SK-N-SH (cell line): ENCODE measurements at regions not wholly inside any gene's neighbourhood (a gene's known extent, or its start where the extent isn't known, plus 50 kb on each side); places are given as distances from the start of the nearest gene placed in this dataset.

Source experiments
- CTCF ChIA-PET: fragments of 300-600, 350-600 bp; formaldehyde crosslinking; extraction: SDS; loops from one replicate; lab custom pipeline; 2021; lab: Yijun Ruan, JAX
- POLR2A ChIA-PET: fragments of 350-600 bp; sonication (Branson Sonifier 250); formaldehyde crosslinking; extraction: SDS; loops from one replicate; lab custom pipeline; 2020; ENCODE audit warnings: antibody characterized with exemption, inconsistent platforms; lab: Yijun Ruan, JAX
- DNase-seq: peaks from one replicate; pipeline ENCODE4 v3.0.0; 2012
- H2AFZ ChIP-seq: fragments of 200-600 bp; sonication (generic); 2 replicates; pipeline ENCODE4 v1.8.1; 2016; ENCODE audit warnings: antibody characterized with exemption, mild to moderate bottlenecking, low read depth
- H3F3A ChIP-seq: fragments of 200-600 bp; sonication (generic); replicated peaks from 2 replicates; pipeline ENCODE3; 2016; ENCODE audit warnings: antibody characterized with exemption, mild to moderate bottlenecking; ENCODE audit not compliant: insufficient read depth
- H3K27ac ChIP-seq, 2 experiments: fragments of 200-500 bp in 1 of 2; fragments of 200-600 bp in 1 of 2; sonication (Bioruptor generic) in 1 of 2; sonication (generic), shearing (Covaris generic) in 1 of 2; 2 replicates each; pipeline versions ENCODE4 v1.5.1 to v1.6.1; 2014 to 2016; ENCODE audit warnings: low read depth in 2 of 2, inconsistent platforms in 1 of 2, low read length in 1 of 2, mild to moderate bottlenecking in 1 of 2, mixed read lengths in 1 of 2
- H3K27me3 ChIP-seq: fragments of 200-600 bp; sonication (generic), shearing (Covaris generic); 2 replicates; pipeline ENCODE4 v1.6.1; 2016; ENCODE audit warnings: mixed run types; ENCODE audit not compliant: insufficient read depth
- H3K36me3 ChIP-seq, 2 experiments: fragments of 200-500 bp in 1 of 2; fragments of 200-600 bp in 1 of 2; sonication (Bioruptor generic) in 1 of 2; sonication (generic) in 1 of 2; replicated peaks in 1 of 2; 2 replicates each; pipeline versions ENCODE3 to v1.5.1; 2014 to 2016; ENCODE audit warnings: low read length in 1 of 2, mild to moderate bottlenecking in 1 of 2; ENCODE audit not compliant: insufficient read depth in 2 of 2, control insufficient read depth in 1 of 2
- H3K4me1 ChIP-seq, 2 experiments: fragments of 200-500 bp in 1 of 2; fragments of 200-600 bp in 1 of 2; sonication (Bioruptor generic) in 1 of 2; sonication (generic), shearing (Covaris generic) in 1 of 2; 2 replicates each; pipeline versions ENCODE4 v1.5.1 to v1.6.1; 2014 to 2016; ENCODE audit warnings: low read depth in 1 of 2, low read length in 1 of 2, mixed run types in 1 of 2; ENCODE audit not compliant: insufficient read depth in 2 of 2, control insufficient read depth in 1 of 2
- H3K4me2 ChIP-seq: fragments of 200-600 bp; sonication (generic), shearing (Covaris generic); 2 replicates; pipeline ENCODE4 v1.6.1; 2017; ENCODE audit warnings: mixed run types
- H3K4me3 ChIP-seq, 2 experiments: fragments of 200-500 bp in 1 of 2; fragments of 200-600 bp in 1 of 2; sonication (Bioruptor generic) in 1 of 2; sonication (generic), shearing (Covaris generic) in 1 of 2; 2 replicates each; pipeline versions ENCODE4 v1.5.1 to v1.8.1; 2014 to 2016; ENCODE audit warnings: low read depth in 2 of 2, inconsistent platforms in 1 of 2, low read length in 1 of 2, mild to moderate bottlenecking in 1 of 2, mixed read lengths in 1 of 2, moderate library complexity in 1 of 2
- H3K79me2 ChIP-seq: fragments of 200-600 bp; sonication (generic); 2 replicates; pipeline ENCODE4 v1.8.1; 2017; ENCODE audit warnings: mild to moderate bottlenecking; ENCODE audit not compliant: insufficient read depth
- H3K9ac ChIP-seq: fragments of 200-600 bp; sonication (generic); 2 replicates; pipeline ENCODE4 v1.6.1; 2017; ENCODE audit warnings: mixed run types
- H3K9me2 ChIP-seq: fragments of 200-600 bp; sonication (generic); 2 replicates; pipeline ENCODE4 v1.6.1; 2017; ENCODE audit warnings: mixed run types
- H3K9me3 ChIP-seq: fragments of 200-600 bp; sonication (generic); 2 replicates; pipeline ENCODE4 v1.6.1; 2017; ENCODE audit warnings: mixed run types, mild to moderate bottlenecking, moderate library complexity
- H4K20me1 ChIP-seq: fragments of 200-600 bp; sonication (generic); 2 replicates; pipeline ENCODE4 v1.6.1; 2017; ENCODE audit warnings: mild to moderate bottlenecking, mixed run types; ENCODE audit not compliant: insufficient read depth
- ELF1 ChIP-seq: IDR thresholded peaks from 2 replicates; pipeline ENCODE4 v1.4.0; 2012
- EP300 ChIP-seq, 2 experiments: IDR thresholded peaks; 2 replicates each; pipeline versions ENCODE4 v1.4.0 to v1.6.1; 2012; ENCODE audit warnings: borderline replicate concordance in 1 of 2, low read depth in 1 of 2, low read length in 1 of 2
- EZH2phosphoT487 ChIP-seq: fragments of 200-600 bp; sonication (generic); IDR thresholded peaks from 2 replicates; pipeline ENCODE4 v1.6.1; 2017; ENCODE audit warnings: low read depth, mixed run types, mild to moderate bottlenecking, antibody characterized with exemption, moderate library complexity, borderline replicate concordance
- FOSL2 ChIP-seq: IDR thresholded peaks from 2 replicates; pipeline ENCODE4 v1.4.0; 2012; ENCODE audit warnings: low read depth, mild to moderate bottlenecking, moderate library complexity, borderline replicate concordance
- GATA2 ChIP-seq: sonication (generic); formaldehyde crosslinking; IDR thresholded peaks from 2 replicates; pipeline ENCODE4 v1.5.0; 2020; ENCODE audit warnings: mild to moderate bottlenecking, missing genetic modification reagents
- JUND ChIP-seq: IDR thresholded peaks from 2 replicates; pipeline ENCODE4 v1.4.0; 2012
- MEF2A ChIP-seq: IDR thresholded peaks from 2 replicates; pipeline ENCODE4 v1.4.0; 2012; ENCODE audit warnings: low read depth, borderline replicate concordance
- MXI1 ChIP-seq: IDR thresholded peaks from 2 replicates; pipeline ENCODE4 v1.6.1; 2012; ENCODE audit warnings: mild to moderate bottlenecking, low read depth, low read length, improper control_type of control experiment
- NFIC ChIP-seq: IDR thresholded peaks from 2 replicates; pipeline ENCODE4 v1.4.0; 2012; ENCODE audit warnings: borderline replicate concordance
- NRF1 ChIP-seq: IDR thresholded peaks from 2 replicates; pipeline ENCODE4 v1.6.1; 2012; ENCODE audit warnings: low read depth, mild to moderate bottlenecking, low read length
- RAD21 ChIP-seq: IDR thresholded peaks from 2 replicates; pipeline ENCODE4 v1.6.1; 2012; ENCODE audit warnings: mild to moderate bottlenecking, low read length
- RFX5 ChIP-seq: IDR thresholded peaks from 2 replicates; pipeline ENCODE4 v1.6.1; 2012; ENCODE audit warnings: mild to moderate bottlenecking, improper control_type of control experiment, low read length
- RXRA ChIP-seq: IDR thresholded peaks from 2 replicates; pipeline ENCODE4 v1.4.0; 2012; ENCODE audit warnings: low read depth, mild to moderate bottlenecking, borderline replicate concordance
- SIN3A ChIP-seq: IDR thresholded peaks from 2 replicates; pipeline ENCODE4 v1.6.1; 2012; ENCODE audit warnings: low read depth, mild to moderate bottlenecking, low read length, moderate library complexity, borderline replicate concordance
- SMC3 ChIP-seq: IDR thresholded peaks from 2 replicates; pipeline ENCODE4 v1.6.1; 2012; ENCODE audit warnings: low read depth, low read length, improper control_type of control experiment
- TCF12 ChIP-seq: IDR thresholded peaks from 2 replicates; pipeline ENCODE4 v1.4.0; 2012
- whole genome bisulfite sequencing: methylation state at CpG from one replicate; pipeline ENCODE4 v1.1.6; 2017; ENCODE audit warnings: low lambda C conversion rate; 5-methylcytosine and 5-hydroxymethylcytosine counted together
- TF ChIP-seq, protein P1 (sequence below): fragments of 150-350 bp; IDR thresholded peaks from 2 replicates; pipeline ENCODE4 v1.6.1; 2016; ENCODE audit warnings: mild to moderate bottlenecking, low read depth, low read length
- TF ChIP-seq, protein P2 (sequence below): IDR thresholded peaks from 2 replicates; pipeline ENCODE4 v1.4.0; 2012; ENCODE audit warnings: low read depth
- TF ChIP-seq, protein P3 (sequence below): IDR thresholded peaks from 2 replicates; pipeline ENCODE4 v1.4.0; 2012; ENCODE audit warnings: low read depth, borderline replicate concordance
- TF ChIP-seq, protein P4 (sequence below): fragments of 200-600 bp; sonication (generic); IDR thresholded peaks from 2 replicates; pipeline ENCODE4 v1.6.1; 2017; ENCODE audit warnings: antibody characterized with exemption, mild to moderate bottlenecking, moderate library complexity

DNA sequence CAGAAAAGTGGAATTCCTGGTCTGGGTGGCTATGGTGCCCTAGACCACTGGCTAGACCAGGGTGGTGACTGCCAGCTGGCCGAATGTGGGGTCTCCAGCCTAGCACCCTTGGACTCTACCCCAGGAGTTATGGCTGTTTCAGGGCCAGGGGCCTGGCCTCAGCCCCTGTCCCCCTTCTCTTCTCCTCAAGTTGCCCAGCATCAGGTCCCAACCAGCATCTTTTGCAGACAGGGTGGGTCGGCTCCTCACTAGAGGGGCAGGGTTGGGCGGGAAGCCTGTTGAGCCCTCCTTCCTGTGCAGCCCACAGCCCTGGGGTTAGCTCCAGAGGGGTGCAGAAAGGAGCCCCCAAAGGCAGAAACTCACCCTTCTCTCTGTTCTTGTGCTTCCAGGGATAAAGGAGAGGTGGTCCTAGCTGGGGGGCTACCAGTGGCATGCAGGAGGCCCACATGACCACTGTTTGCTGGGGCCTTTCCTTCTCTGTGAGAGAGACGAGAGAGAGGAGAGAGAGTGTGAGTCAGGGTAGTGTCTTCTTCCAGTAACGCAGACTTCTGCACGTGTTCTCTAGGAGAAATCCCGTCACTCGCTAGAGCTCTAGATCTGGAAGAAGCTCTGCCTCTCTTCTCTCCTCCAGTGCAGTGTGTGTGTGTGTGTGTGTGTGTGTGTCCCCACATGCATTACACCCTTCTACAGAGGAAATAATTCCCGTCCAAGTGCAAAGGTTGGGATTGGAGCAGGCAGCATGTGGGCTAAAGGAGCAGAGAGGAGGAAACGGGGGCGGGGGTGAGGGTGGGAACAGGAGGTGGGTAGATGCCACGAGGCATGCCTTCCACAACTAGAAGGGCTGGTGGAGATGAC is 209.4 kb downstream of the SEC14L1 start:
- Histone ChIP-seq H3F3A (peaks cover 5% of the 10 kb centered on the region), H3K9ac (no peak overlapping the region), H3K4me3 (no peak overlapping the region), H3K9me3 (no peaks in the 10 kb centered on the region), H2AFZ (no peak overlapping the region), H3K27me3 (no peaks in the 10 kb centered on the region), H3K4me1 (peaks cover 9 to 33% of the 10 kb centered on the region in 2 experiments; a peak in 2 of 4 replicates), H3K27ac (peak overlapping the region in 1 of 2 experiments; percentile 70; a peak in 2 of 4 replicates), H3K4me2 (no peak overlapping the region), H3K9me2 (no peaks in the 10 kb centered on the region), H3K36me3 (no peaks in the 10 kb centered on the region), H3K79me2 (peaks cover 38% of the 10 kb centered on the region; the same call in 1 of the 2 replicates), H4K20me1 (peaks cover 9% of the 10 kb centered on the region)
- POLR2A ChIA-PET = interaction anchor here (1.1 kb wide), 1 partner anchor 75 kb away, joined by 5 read pairs; no protein-coding TSS in a partner anchor
- no peak for DNase-seq
- CTCF ChIA-PET = interaction anchor here (0.9 to 16.7 kb wide), 7 partner anchors 7 to 77 kb away, joined by 3 to 127 read pairs (median 7); no protein-coding TSS in a partner anchor
- 75% methylated on average over 11 of the region's 12 CpGs for WGBS
- TF ChIP-seq, protein P1, sequence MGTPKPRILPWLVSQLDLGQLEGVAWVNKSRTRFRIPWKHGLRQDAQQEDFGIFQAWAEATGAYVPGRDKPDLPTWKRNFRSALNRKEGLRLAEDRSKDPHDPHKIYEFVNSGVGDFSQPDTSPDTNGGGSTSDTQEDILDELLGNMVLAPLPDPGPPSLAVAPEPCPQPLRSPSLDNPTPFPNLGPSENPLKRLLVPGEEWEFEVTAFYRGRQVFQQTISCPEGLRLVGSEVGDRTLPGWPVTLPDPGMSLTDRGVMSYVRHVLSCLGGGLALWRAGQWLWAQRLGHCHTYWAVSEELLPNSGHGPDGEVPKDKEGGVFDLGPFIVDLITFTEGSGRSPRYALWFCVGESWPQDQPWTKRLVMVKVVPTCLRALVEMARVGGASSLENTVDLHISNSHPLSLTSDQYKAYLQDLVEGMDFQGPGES = no peak
- TF ChIP-seq MXI1 (no peak), RAD21 (no peak), SMC3 (no peak)
- TF ChIP-seq, protein P2, sequence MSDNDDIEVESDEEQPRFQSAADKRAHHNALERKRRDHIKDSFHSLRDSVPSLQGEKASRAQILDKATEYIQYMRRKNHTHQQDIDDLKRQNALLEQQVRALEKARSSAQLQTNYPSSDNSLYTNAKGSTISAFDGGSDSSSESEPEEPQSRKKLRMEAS = peak; percentile 53; the same call in 1 of the 2 replicates

DNA sequence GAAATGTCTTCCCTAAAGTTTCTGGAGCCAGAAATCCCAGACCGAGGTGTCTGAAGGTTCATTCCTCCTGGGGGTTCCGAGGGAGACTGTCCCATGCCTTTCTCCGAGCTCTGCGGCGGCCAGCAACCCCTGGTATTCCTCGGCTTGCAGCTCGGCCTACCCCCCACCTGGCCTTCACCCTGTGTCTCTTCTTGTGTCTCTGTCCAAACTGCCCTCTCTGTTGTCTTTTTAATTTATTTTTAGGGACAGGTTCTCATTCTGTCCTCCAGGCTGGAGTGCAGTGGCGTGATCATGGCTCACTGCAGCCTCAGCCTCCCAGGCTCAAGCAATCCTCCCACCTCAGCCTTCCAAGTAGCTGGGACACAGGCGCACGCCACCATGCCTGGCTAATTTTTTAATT is 211.7 kb downstream of the SEC14L1 start:
- H3K4me2 ChIP-seq = no peak overlapping the region
- no peak for DNase-seq
- TF ChIP-seq, protein P2 = no peak
- TF ChIP-seq JUND = no peak
- TF ChIP-seq SIN3A = no peak
- no peak for TF ChIP-seq EZH2phosphoT487
- TF ChIP-seq NRF1 = no peak
- TF ChIP-seq GATA2 (CRISPR knock-in tag) = no peak
- no peak for TF ChIP-seq NFIC
- no peak for TF ChIP-seq ELF1
- TF ChIP-seq RXRA = no peak
- no peak for TF ChIP-seq RFX5
- TF ChIP-seq, protein P3, sequence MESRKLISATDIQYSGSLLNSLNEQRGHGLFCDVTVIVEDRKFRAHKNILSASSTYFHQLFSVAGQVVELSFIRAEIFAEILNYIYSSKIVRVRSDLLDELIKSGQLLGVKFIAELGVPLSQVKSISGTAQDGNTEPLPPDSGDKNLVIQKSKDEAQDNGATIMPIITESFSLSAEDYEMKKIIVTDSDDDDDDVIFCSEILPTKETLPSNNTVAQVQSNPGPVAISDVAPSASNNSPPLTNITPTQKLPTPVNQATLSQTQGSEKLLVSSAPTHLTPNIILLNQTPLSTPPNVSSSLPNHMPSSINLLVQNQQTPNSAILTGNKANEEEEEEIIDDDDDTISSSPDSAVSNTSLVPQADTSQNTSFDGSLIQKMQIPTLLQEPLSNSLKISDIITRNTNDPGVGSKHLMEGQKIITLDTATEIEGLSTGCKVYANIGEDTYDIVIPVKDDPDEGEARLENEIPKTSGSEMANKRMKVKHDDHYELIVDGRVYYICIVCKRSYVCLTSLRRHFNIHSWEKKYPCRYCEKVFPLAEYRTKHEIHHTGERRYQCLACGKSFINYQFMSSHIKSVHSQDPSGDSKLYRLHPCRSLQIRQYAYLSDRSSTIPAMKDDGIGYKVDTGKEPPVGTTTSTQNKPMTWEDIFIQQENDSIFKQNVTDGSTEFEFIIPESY = no peak
- TF ChIP-seq FOSL2 = no peak
- TF ChIP-seq, protein P4, sequence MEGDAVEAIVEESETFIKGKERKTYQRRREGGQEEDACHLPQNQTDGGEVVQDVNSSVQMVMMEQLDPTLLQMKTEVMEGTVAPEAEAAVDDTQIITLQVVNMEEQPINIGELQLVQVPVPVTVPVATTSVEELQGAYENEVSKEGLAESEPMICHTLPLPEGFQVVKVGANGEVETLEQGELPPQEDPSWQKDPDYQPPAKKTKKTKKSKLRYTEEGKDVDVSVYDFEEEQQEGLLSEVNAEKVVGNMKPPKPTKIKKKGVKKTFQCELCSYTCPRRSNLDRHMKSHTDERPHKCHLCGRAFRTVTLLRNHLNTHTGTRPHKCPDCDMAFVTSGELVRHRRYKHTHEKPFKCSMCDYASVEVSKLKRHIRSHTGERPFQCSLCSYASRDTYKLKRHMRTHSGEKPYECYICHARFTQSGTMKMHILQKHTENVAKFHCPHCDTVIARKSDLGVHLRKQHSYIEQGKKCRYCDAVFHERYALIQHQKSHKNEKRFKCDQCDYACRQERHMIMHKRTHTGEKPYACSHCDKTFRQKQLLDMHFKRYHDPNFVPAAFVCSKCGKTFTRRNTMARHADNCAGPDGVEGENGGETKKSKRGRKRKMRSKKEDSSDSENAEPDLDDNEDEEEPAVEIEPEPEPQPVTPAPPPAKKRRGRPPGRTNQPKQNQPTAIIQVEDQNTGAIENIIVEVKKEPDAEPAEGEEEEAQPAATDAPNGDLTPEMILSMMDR = no peak
- TF ChIP-seq MEF2A = no peak
- no peak for TF ChIP-seq TCF12
- TF ChIP-seq SMC3 = no peak
- TF ChIP-seq EP300 (IDR thresholded peaks at IDR 0.05; ENCODE audit: borderline replicate concordance in 1 of 2, low read depth in 1 of 2, low read length in 1 of 2) = no peak
- TF ChIP-seq, all 33 proteins: peak for 0
- H3K9me3 ChIP-seq = no peaks in the 10 kb centered on the region
- CTCF ChIA-PET = interaction anchor here (0.9 to 17.7 kb wide), 7 partner anchors 10 to 76 kb away, joined by 3 to 133 read pairs (median 5); no protein-coding TSS in a partner anchor
- H3K79me2 ChIP-seq = peaks cover 33% of the 10 kb centered on the region; the same call in 1 of the 2 replicates
- WGBS = 91% methylated on average over 10 of the region's 10 CpGs
- peaks cover 13% of the 10 kb centered on the region for H3F3A ChIP-seq
- H3K9ac ChIP-seq = no peak overlapping the region
- H3K36me3 ChIP-seq = no peaks in the 10 kb centered on the region
- no peak overlapping the region; a peak in 1 of 4 replicates for H3K27ac ChIP-seq
- no peak overlapping the region for H3K4me3 ChIP-seq
- POLR2A ChIA-PET = interaction anchor here (1.3 kb wide), 1 partner anchor 22 kb away, joined by 4 read pairs; no protein-coding TSS in a partner anchor
- H2AFZ ChIP-seq = no peak overlapping the region
- H3K4me1 ChIP-seq = peaks cover 9 to 49% of the 10 kb centered on the region in 2 experiments; a peak in 2 of 4 replicates
- no peaks in the 10 kb centered on the region for H3K9me2 ChIP-seq
- H3K27me3 ChIP-seq = no peaks in the 10 kb centered on the region
- H4K20me1 ChIP-seq = peaks cover 24% of the 10 kb centered on the region
